AG04450 (cell line): ENCODE measurements at regions not wholly inside any gene's neighbourhood (a gene's known extent, or its start where the extent isn't known, plus 50 kb on each side); places are given as distances from the start of the nearest gene placed in this dataset.

Experiments
- CTCF ChIA-PET: fragments of 300-600, 350-600 bp; formaldehyde crosslinking; extraction: SDS; loops from one replicate; lab custom pipeline; 2022; ENCODE audit warnings: antibody characterized with exemption, inconsistent platforms; lab: Charles Lee
- POLR2A ChIA-PET: fragments of 350-600 bp; formaldehyde crosslinking; extraction: SDS; loops from one replicate; lab custom pipeline; 2021; ENCODE audit warnings: antibody characterized with exemption, inconsistent platforms; lab: Yijun Ruan, JAX
- DNase-seq: peaks from one replicate; pipeline ENCODE4 v3.0.0-alpha.2; 2011; ENCODE audit warnings: low read depth, low spot score
- H3K27ac ChIP-seq: one replicate; pipeline ENCODE4 v1.5.1; 2012; ENCODE audit warnings: low read depth, low read length, control low read depth
- H3K27me3 ChIP-seq: one replicate; pipeline ENCODE4 v1.6.0; 2012; ENCODE audit warnings: low read length; ENCODE audit not compliant: control insufficient read depth, insufficient read depth
- H3K4me3 ChIP-seq: 2 replicates; pipeline ENCODE4 v1.5.1; 2011; ENCODE audit warnings: mild to moderate bottlenecking, low read depth, low read length, control low read depth
- H3K9me3 ChIP-seq: 2 replicates; pipeline ENCODE4 v1.5.1; 2012; ENCODE audit warnings: low read length; ENCODE audit not compliant: control insufficient read depth, insufficient read depth
- CTCF ChIP-seq: IDR thresholded peaks from 2 replicates; pipeline ENCODE4 v1.5.1; 2011; ENCODE audit warnings: low read depth, low read length, control low read depth, inconsistent platforms

DNA sequence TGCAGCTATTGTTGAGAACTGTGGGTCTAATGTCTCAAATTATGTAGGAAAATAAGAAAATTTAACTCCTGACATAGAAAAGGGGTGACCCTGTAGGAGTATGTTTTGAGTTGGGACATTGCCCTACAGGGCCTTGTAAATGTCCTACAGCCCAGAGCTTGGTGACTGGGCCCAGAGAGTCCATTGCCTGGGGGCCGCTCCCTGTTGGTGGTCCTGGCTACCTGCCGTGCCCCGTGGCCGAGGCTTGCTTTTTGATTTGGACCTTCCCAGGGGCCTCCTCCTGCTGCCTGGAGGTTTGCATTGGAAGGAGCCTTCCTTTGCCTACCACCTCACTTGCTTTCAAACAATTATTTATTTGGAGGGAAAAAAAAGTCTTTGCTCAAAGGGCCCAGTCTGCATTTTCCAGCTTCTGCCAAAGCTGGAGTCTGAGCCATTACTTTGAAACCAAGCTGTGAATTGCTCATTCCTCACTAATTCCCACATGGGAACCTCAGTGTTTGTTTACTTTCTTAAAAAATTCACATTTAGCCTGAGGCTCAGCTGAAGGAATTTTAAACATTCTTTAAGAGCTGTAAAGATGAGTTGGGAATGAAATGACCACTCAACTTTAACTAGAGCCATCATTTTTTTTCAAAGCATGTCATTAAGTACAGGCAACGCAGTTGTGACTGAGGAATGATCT lies 355.0 kb downstream of the GLRX3 start:
- Histone ChIP-seq H3K4me3 (no peak overlapping the region), H3K27me3 (no peaks in the 10 kb centered on the region), H3K27ac (no peak overlapping the region), H3K9me3 (peaks cover 82% of the 10 kb centered on the region)
- no peak for TF ChIP-seq CTCF
- ChIA-PET CTCF (no interaction called here), POLR2A (no interaction called here)
- no peak for DNase-seq

GRCh38 chr10:130491693-130492050 lies 355.5 kb downstream of the GLRX3 start:
- no peak for DNase-seq
- Histone ChIP-seq H3K4me3 (no peak overlapping the region), H3K9me3 (peaks cover 82% of the 10 kb centered on the region), H3K27me3 (no peaks in the 10 kb centered on the region), H3K27ac (no peak overlapping the region)
- TF ChIP-seq CTCF, result no peak
- ChIA-PET POLR2A (no interaction called here), CTCF (no interaction called here)

GRCh38 chr10:130492266-130492934 lies 356.2 kb downstream of the GLRX3 start:
- POLR2A ChIA-PET, result no interaction called here

DNA sequence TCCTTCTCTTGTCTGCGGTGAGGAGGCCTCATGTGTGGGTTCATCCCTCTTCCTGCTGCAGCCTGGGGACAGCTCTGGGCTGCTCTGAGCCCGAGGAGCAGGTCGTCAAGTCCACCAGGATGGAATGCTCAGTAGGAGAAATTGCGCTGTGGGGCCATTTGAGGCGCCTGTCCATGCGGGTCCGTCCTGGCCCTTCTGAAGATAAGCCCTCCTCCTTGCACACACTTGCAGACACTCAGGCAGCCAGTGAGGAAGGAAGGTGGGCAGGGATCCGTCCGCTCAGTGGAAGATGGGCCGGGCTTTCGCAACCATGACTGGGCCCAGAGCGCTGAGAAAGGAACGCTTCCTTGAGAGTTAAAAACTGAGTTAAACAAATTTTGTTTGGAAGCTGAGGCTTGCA lies 356.8 kb downstream of the GLRX3 start:
- ChIA-PET POLR2A (no interaction called here), CTCF (no interaction called here)
- Histone ChIP-seq H3K27me3 (no peaks in the 10 kb centered on the region), H3K9me3 (peaks cover 84% of the 10 kb centered on the region), H3K27ac (no peak overlapping the region), H3K4me3 (no peak overlapping the region)
- TF ChIP-seq CTCF, result no peak
- DNase-seq, result no peak

More at GRCh38 chr10:130492266-130492934, 356.2 kb downstream of the GLRX3 start:
- Histone ChIP-seq H3K4me3 (no peak overlapping the region), H3K9me3 (peaks cover 84% of the 10 kb centered on the region), H3K27me3 (no peaks in the 10 kb centered on the region), H3K27ac (no peak overlapping the region)
- no peak for DNase-seq
- TF ChIP-seq CTCF, result no peak
- CTCF ChIA-PET, result no interaction called here

DNA sequence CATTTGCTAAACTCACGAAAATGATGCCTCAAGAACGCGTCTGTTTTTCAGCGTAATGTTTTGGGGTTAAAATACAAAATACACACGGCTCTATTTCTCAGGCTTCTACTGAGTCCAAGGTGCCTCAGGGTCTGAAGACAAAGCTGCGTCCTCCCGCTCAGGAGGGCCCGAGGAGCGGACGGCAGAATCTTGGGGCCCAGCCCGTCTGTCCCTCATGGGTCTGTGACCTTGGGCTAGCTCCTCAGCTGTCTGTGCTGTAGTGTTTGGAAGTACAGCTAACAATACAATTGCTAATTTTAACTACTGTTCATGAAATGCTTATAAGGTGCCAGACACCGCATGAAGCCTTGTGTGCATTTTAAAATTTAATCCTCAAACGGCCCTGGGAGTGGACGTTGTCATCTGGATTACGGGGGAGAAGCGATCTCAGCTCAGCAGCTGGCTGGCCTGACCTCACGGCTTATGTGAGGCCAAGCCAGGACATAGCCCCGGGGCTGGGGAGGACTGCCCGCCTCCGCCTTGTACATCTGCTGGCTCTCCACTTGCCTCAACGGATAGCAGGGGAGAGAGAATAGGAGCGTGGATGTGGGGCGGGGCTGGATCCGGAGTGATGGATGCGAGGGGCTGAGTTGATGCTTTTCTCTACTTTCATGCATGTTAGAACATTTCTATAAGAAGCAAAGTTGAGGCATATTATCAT lies 357.4 kb downstream of the GLRX3 start:
- peaks cover 83% of the 10 kb centered on the region for H3K9me3 ChIP-seq
- H3K27me3 ChIP-seq, result no peaks in the 10 kb centered on the region
- H3K4me3 ChIP-seq, result no peak overlapping the region
- no peak for DNase-seq
- ChIA-PET POLR2A (no interaction called here), CTCF (no interaction called here)
- TF ChIP-seq CTCF, result no peak
- no peak overlapping the region for H3K27ac ChIP-seq
